Astrocyte of the cerebellum (primary cell): ENCODE measurements at regions not wholly inside any gene's neighbourhood (a gene's known extent, or its start where the extent isn't known, plus 50 kb on each side); places are given as distances from the start of the nearest gene placed in this dataset.

ENCODE experiments used
- DNase-seq: peaks from one replicate; pipeline ENCODE4 v3.0.0-alpha.2; 2011; ENCODE audit warnings: low read depth
- H3K4me3 ChIP-seq: 2 replicates; pipeline ENCODE4 v1.5.1; 2011; ENCODE audit warnings: mild to moderate bottlenecking, low read depth, low read length, moderate library complexity
- CTCF ChIP-seq: IDR thresholded peaks from 2 replicates; pipeline ENCODE4 v1.5.1; 2012; ENCODE audit warnings: low read length, low read depth, moderate library complexity, mild to moderate bottlenecking; ENCODE audit errors: missing control alignments
- in situ Hi-C: cut with HindIII; loops from 2 replicates; pipeline ENCODE4 v1.10.0; 2017; ENCODE audit warnings: low sequenced_read_pairs

GRCh38 chr3:83498361-83499016, 1460.3 kb upstream of the CADM2 start:
- no peak for DNase-seq
- in situ Hi-C loops = no loop called here
- TF ChIP-seq CTCF = no peak
- no peak overlapping the region for H3K4me3 ChIP-seq

- no peak for TF ChIP-seq CTCF
- DNase-seq = no peak
- H3K4me3 ChIP-seq = no peak overlapping the region
- in situ Hi-C loops = no loop called here
These were observed 1458.4 kb upstream of the CADM2 start for GRCh38 chr3:83500422-83500821.

- TF ChIP-seq CTCF = no peak
- H3K4me3 ChIP-seq = no peak overlapping the region
- in situ Hi-C loops = no loop called here
- DNase-seq = no peak
These were observed 1457.9 kb upstream of the CADM2 start for GRCh38 chr3:83500931-83501330.

- no peak overlapping the region for H3K4me3 ChIP-seq
- in situ Hi-C loops = no loop called here
- TF ChIP-seq CTCF = no peak
- DNase-seq = no peak
These were observed 1445.7 kb upstream of the CADM2 start for GRCh38 chr3:83513051-83513450.

GRCh38 chr3:83513677-83514076, 1445.1 kb upstream of the CADM2 start:
- TF ChIP-seq CTCF = no peak
- H3K4me3 ChIP-seq = no peak overlapping the region
- DNase-seq = no peak
- in situ Hi-C loops = no loop called here

GRCh38 chr3:83514130-83514914, 1444.5 kb upstream of the CADM2 start:
- DNase-seq = peak; percentile 27
- TF ChIP-seq CTCF = no peak
- in situ Hi-C loops = no loop called here
- H3K4me3 ChIP-seq = no peak overlapping the region
